ENCODE measurements at regions not wholly inside any gene's neighbourhood (a gene's known extent, or its start where the extent isn't known, plus 50 kb on each side); places are given as distances from the start of the nearest gene placed in this dataset.

GRCh38 chr9:135248721-135249120 is 161.3 kb downstream of the OLFM1 start:
- TF ChIP-seq POLR2A (IDR thresholded peaks at IDR 0.05) = no peak
- no peak for TF ChIP-seq CTCF (IDR thresholded peaks at IDR 0.05)
